Neural cell (in vitro differentiated cells): ENCODE measurements at regions not wholly inside any gene's neighbourhood (a gene's known extent, or its start where the extent isn't known, plus 50 kb on each side); places are given as distances from the start of the nearest gene placed in this dataset.

Experiments
- EP300 ChIP-seq: fragments of 450-650 bp; conservative IDR thresholded peaks from 2 replicates; pipeline ENCODE4 v1.6.1; 2014; ENCODE audit warnings: antibody characterized with exemption, mild to moderate bottlenecking, moderate library complexity; ENCODE audit not compliant: poor library complexity, severe bottlenecking
- EZH2 ChIP-seq: fragments of 200-600, 300-800 bp; shearing (Covaris generic), sonication (generic); IDR thresholded peaks from 2 replicates; pipeline ENCODE4 v1.6.1; 2014; ENCODE audit warnings: antibody characterized with exemption, low read length, borderline replicate concordance, mild to moderate bottlenecking; ENCODE audit not compliant: insufficient read depth, poor library complexity, severe bottlenecking
- MXI1 ChIP-seq: fragments of 450-650 bp; conservative IDR thresholded peaks from 2 replicates; pipeline ENCODE4 v1.6.1; 2014; ENCODE audit warnings: antibody characterized with exemption, mild to moderate bottlenecking; ENCODE audit not compliant: poor library complexity, severe bottlenecking
- POLR2AphosphoS5 ChIP-seq: IDR thresholded peaks from 2 replicates; pipeline ENCODE4 v1.6.1; 2012
- RAD21 ChIP-seq: fragments of 450-650 bp; conservative IDR thresholded peaks from 2 replicates; pipeline ENCODE4 v1.6.1; 2014; ENCODE audit warnings: antibody characterized with exemption, mild to moderate bottlenecking, moderate library complexity
- TAF1 ChIP-seq: IDR thresholded peaks from 2 replicates; pipeline ENCODE4 v1.6.1; 2012; ENCODE audit warnings: low read depth
- TF ChIP-seq, protein P1 (sequence below): fragments of 450-650 bp; IDR thresholded peaks from 2 replicates; pipeline ENCODE4 v1.5.1; 2014; ENCODE audit warnings: antibody characterized with exemption, mild to moderate bottlenecking, moderate library complexity; ENCODE audit not compliant: poor library complexity, severe bottlenecking

DNA sequence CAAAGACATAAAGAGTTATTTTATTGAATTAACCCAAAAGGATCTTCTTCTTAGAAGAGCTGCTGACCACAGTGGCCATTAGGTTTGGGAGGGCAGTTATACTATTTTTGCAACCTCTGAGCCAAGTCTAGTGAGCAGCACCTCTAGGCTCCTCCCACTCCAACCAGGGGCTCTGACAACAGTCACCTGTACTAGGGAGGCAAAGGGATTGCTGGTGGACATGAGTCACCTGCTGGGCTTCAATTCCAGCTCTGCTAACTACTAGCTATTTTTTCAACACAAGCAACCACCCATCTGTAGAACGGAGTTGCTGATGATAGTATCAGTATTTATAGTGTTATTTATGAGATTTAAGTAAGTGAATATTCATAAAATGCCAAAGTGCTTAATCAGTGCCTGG lies 166.0 kb downstream of the KLHL28 start:
- TF ChIP-seq RAD21 (no peak), MXI1 (no peak), POLR2AphosphoS5 (no peak), TAF1 (no peak), EZH2 (no peak), EP300 (no peak)
- TF ChIP-seq, protein P1, sequence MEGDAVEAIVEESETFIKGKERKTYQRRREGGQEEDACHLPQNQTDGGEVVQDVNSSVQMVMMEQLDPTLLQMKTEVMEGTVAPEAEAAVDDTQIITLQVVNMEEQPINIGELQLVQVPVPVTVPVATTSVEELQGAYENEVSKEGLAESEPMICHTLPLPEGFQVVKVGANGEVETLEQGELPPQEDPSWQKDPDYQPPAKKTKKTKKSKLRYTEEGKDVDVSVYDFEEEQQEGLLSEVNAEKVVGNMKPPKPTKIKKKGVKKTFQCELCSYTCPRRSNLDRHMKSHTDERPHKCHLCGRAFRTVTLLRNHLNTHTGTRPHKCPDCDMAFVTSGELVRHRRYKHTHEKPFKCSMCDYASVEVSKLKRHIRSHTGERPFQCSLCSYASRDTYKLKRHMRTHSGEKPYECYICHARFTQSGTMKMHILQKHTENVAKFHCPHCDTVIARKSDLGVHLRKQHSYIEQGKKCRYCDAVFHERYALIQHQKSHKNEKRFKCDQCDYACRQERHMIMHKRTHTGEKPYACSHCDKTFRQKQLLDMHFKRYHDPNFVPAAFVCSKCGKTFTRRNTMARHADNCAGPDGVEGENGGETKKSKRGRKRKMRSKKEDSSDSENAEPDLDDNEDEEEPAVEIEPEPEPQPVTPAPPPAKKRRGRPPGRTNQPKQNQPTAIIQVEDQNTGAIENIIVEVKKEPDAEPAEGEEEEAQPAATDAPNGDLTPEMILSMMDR: no peak
